Suppressor macrophage treated with lipopolysaccharide for 4 hours (primary cell): ENCODE measurements at regions not wholly inside any gene's neighbourhood (a gene's known extent, or its start where the extent isn't known, plus 50 kb on each side); places are given as distances from the start of the nearest gene placed in this dataset.

Source experiments
- DNase-seq: peaks from one replicate; pipeline ENCODE4 v3.0.0-alpha.2; 2020

GRCh38 chr6:84521511-84521910 lies 242.9 kb downstream of the TBX18 start:
- DNase-seq = no peak

GRCh38 chr6:84517741-84518530 lies 246.5 kb downstream of the TBX18 start:
- DNase-seq = no peak

GRCh38 chr6:84516154-84516553 lies 248.2 kb downstream of the TBX18 start:
- DNase-seq = no peak

GRCh38 chr6:84515067-84515466 lies 249.3 kb downstream of the TBX18 start:
- DNase-seq = no peak

- no peak for DNase-seq
Observed at GRCh38 chr6:84514089-84514971, 250.1 kb downstream of the TBX18 start.

- no peak for DNase-seq
Observed at GRCh38 chr6:84512391-84512790, 252.0 kb downstream of the TBX18 start.

GRCh38 chr6:84511929-84512328 lies 252.5 kb downstream of the TBX18 start:
- DNase-seq = no peak

- DNase-seq = no peak
Observed at GRCh38 chr6:84508981-84509380, 255.4 kb downstream of the TBX18 start.

GRCh38 chr6:84508334-84508733 lies 256.1 kb downstream of the TBX18 start:
- DNase-seq = no peak

- DNase-seq = no peak
Observed at GRCh38 chr6:84504025-84504424, 260.4 kb downstream of the TBX18 start.

GRCh38 chr6:84501315-84501714 lies 263.1 kb downstream of the TBX18 start:
- DNase-seq = no peak

GRCh38 chr6:84500726-84501125 lies 263.7 kb downstream of the TBX18 start:
- no peak for DNase-seq

GRCh38 chr6:84498905-84499304 lies 265.5 kb downstream of the TBX18 start:
- DNase-seq = no peak

GRCh38 chr6:84492241-84493165 lies 265.1 kb upstream of the CEP162 start:
- DNase-seq = no peak

GRCh38 chr6:84489598-84489997 lies 262.2 kb upstream of the CEP162 start:
- DNase-seq = no peak

- DNase-seq = no peak
Observed at GRCh38 chr6:84486526-84486925, 259.1 kb upstream of the CEP162 start.

GRCh38 chr6:84469144-84469543 lies 241.7 kb upstream of the CEP162 start:
- no peak for DNase-seq

- no peak for DNase-seq
Observed at GRCh38 chr6:84467296-84467695, 239.9 kb upstream of the CEP162 start.

- DNase-seq = no peak
Observed at GRCh38 chr6:84466511-84466910, 239.1 kb upstream of the CEP162 start.

- DNase-seq = no peak
Observed at GRCh38 chr6:84464471-84464870, 237.0 kb upstream of the CEP162 start.

- DNase-seq = no peak
Observed at GRCh38 chr6:84462698-84463097, 235.3 kb upstream of the CEP162 start.

GRCh38 chr6:84461461-84461860 lies 234.0 kb upstream of the CEP162 start:
- DNase-seq = no peak

- DNase-seq = no peak
Observed at GRCh38 chr6:84460491-84460890, 233.0 kb upstream of the CEP162 start.
